Heart left ventricle (tissue), 16 donors: ENCODE measurements at regions not wholly inside any gene's neighbourhood (a gene's known extent, or its start where the extent isn't known, plus 50 kb on each side); places are given as distances from the start of the nearest gene placed in this dataset.

ENCODE experiments used
- ATAC-seq, 4 donors: fragments of 200-7000 bp; cut with Tn5 transposase; one replicate each; pipeline ENCODE4 v1.9.1; 2020 to 2022; ENCODE audit warnings: moderate library complexity in 4 of 4, mild to moderate bottlenecking in 3 of 4, moderate number of reproducible peaks in 1 of 4
- DNase-seq, 5 donors: peaks; one replicate each; pipeline ENCODE4 v3.0.0-alpha.2; 2020
- H3K27ac ChIP-seq, 12 donors: fragments of 200-600 bp; sonication (generic) in 4 of 12; one replicate each; pipeline versions ENCODE4 v1.5.0 to v1.8.0; 2016 to 2022; ENCODE audit warnings: mild to moderate bottlenecking in 2 of 12
- H3K27me3 ChIP-seq, 9 donors: fragments of 200-600 bp; sonication (generic) in 2 of 9; one replicate each; pipeline versions ENCODE4 v1.5.1 to v1.8.0; 2016 to 2022; ENCODE audit warnings: mild to moderate bottlenecking in 3 of 9
- H3K36me3 ChIP-seq, 9 donors: fragments of 200-600 bp; sonication (generic) in 2 of 9; one replicate each; pipeline versions ENCODE4 v1.5.0 to v1.8.0; 2018 to 2022; ENCODE audit warnings: mild to moderate bottlenecking in 2 of 9
- H3K4me1 ChIP-seq, 12 donors: fragments of 200-600 bp; sonication (generic) in 4 of 12; one replicate each; pipeline versions ENCODE4 v1.5.0 to v1.8.0; 2016 to 2022; ENCODE audit warnings: mild to moderate bottlenecking in 3 of 12
- H3K4me3 ChIP-seq, 12 donors: fragments of 200-600 bp; sonication (generic) in 4 of 12; one replicate each; pipeline versions ENCODE4 v1.5.0 to v1.8.0; 2017 to 2022; ENCODE audit warnings: mild to moderate bottlenecking in 9 of 12, moderate library complexity in 4 of 12
- H3K9me3 ChIP-seq, 12 donors: fragments of 200-600 bp; sonication (generic) in 4 of 12; one replicate each; pipeline versions ENCODE4 v1.5.0 to v1.8.0; 2016 to 2022; ENCODE audit warnings: mild to moderate bottlenecking in 1 of 12
- CTCF ChIP-seq, 12 donors: fragments of 200-600 bp; sonication (generic) in 4 of 12; IDR thresholded peaks; one replicate each; pipeline versions ENCODE4 v1.5.0 to v1.8.0; 2018 to 2022; ENCODE audit warnings: antibody characterized with exemption in 12 of 12, mild to moderate bottlenecking in 5 of 12
- POLR2A ChIP-seq, 2 donors: fragments of 450-650 bp; IDR thresholded peaks; one replicate each; pipeline ENCODE4 v1.6.1; 2017; ENCODE audit warnings: antibody characterized with exemption in 2 of 2, mild to moderate bottlenecking in 2 of 2, moderate library complexity in 2 of 2
- whole genome bisulfite sequencing, 4 donors: extraction: QIAGEN DNeasy Blood & Tissue Kit in 2 of 4; methylation state at CpG; one replicate each; pipeline versions ENCODE4 v1.1.5 to v1.1.7; 2013 to 2018; 5-methylcytosine and 5-hydroxymethylcytosine counted together
- intact Hi-C, 10 donors: fragments of 100-400 bp; cut with DNase I; formaldehyde crosslinking; loops; one replicate each; pipeline versions ENCODE4 v1.11.1 to v1.14.2; 2022
- donor health status: ischemic (EF 13 %, LVEDD 7.1; RV severe dilation, severe dysfunction).
- donor health status: healthy with polysubstance abuse.
- donor health status: DM: no; HTN: yes; CAD: no.
- donor health status: DM: no; HTN: no; CAD: no.
- donor health status: ischemic (EF 25% LVEDD 6.9; RV normal size, moderate dysfunction).
- donor health status: ischemic (EF 25% LVEDD 5.7; RV mildly dilated, moderate dysfunction).
- donor health status: healthy.
- donor health status: DM: yes; HTN: yes; CAD: no.
- donor health status: ischemic (EF 35%, LVEDD 5.7; RV mildly dilated, moderate dysfunction).
- donor health status: nonischemic (EF 11% LVEDD 7.7; RV severe dilation, severe dysfunction).
- donor health status: DM: yes; HTN: yes; CAD: no.
- donor health status: PGD.
- donor health status: ischemic (EF 29% LVEDD 5.4; RV normal size, mild dysfunction).
- donor health status: nonischemic (EF 23%, LVEDD 6.1; RV moderate dilation, normal function).

GRCh38 chr2:38438883-38439612, 62.0 kb upstream of the ATL2 start:
- peaks cover 0 to 30% (median 8%) of the 10 kb centered on the region in 12 donors for H3K4me1 ChIP-seq
- DNase-seq (no peak), ATAC-seq (no peak)
- intact Hi-C loops: no loop called here
- H3K27me3 ChIP-seq: no peaks in the 10 kb centered on the region
- H3K27ac ChIP-seq: no peak overlapping the region
- H3K9me3 ChIP-seq: no peaks in the 10 kb centered on the region
- no peak for TF ChIP-seq CTCF (IDR thresholded peaks at IDR 0.05)
- no peak for TF ChIP-seq POLR2A (IDR thresholded peaks at IDR 0.05)
- WGBS, 4 donors: 68 to 80% (median 77%) methylated on average over 2 of the region's 2 CpGs
- no peak overlapping the region for H3K4me3 ChIP-seq
- H3K36me3 ChIP-seq: no peaks in the 10 kb centered on the region

GRCh38 chr2:38438133-38438882, 61.2 kb upstream of the ATL2 start:
- H3K4me1 ChIP-seq: peaks cover 0 to 25% (median 8%) of the 10 kb centered on the region in 12 donors
- no peak overlapping the region for H3K27ac ChIP-seq
- intact Hi-C loops: no loop called here
- no peaks in the 10 kb centered on the region for H3K36me3 ChIP-seq
- DNase-seq (no peak), ATAC-seq (no peak)
- no peaks in the 10 kb centered on the region for H3K27me3 ChIP-seq
- TF ChIP-seq CTCF (IDR thresholded peaks at IDR 0.05) (no peak), POLR2A (IDR thresholded peaks at IDR 0.05) (no peak)
- H3K4me3 ChIP-seq: no peak overlapping the region
- no peaks in the 10 kb centered on the region for H3K9me3 ChIP-seq
- 66 to 78% (median 73%) methylated on average over 2 of the region's 2 CpGs for WGBS, 4 donors

- Histone ChIP-seq H3K4me1 (peaks cover 0 to 14% (median 2%) of the 10 kb centered on the region in 12 donors), H3K9me3 (no peaks in the 10 kb centered on the region), H3K27ac (no peak overlapping the region), H3K27me3 (no peaks in the 10 kb centered on the region), H3K36me3 (no peaks in the 10 kb centered on the region), H3K4me3 (no peak overlapping the region)
- DNase-seq (no peak), ATAC-seq (no peak)
- WGBS, 4 donors: 95 to 100% (median 97%) methylated on average over 2 of the region's 2 CpGs
- intact Hi-C loops: no loop called here
- no peak for TF ChIP-seq CTCF (IDR thresholded peaks at IDR 0.05)
- no peak for TF ChIP-seq POLR2A (IDR thresholded peaks at IDR 0.05)
Observed at GRCh38 chr2:38436227-38436664, 59.2 kb upstream of the ATL2 start.

GRCh38 chr2:38435775-38436174, 58.7 kb upstream of the ATL2 start:
- Histone ChIP-seq H3K27ac (no peak overlapping the region), H3K27me3 (no peaks in the 10 kb centered on the region), H3K9me3 (no peaks in the 10 kb centered on the region), H3K4me3 (no peak overlapping the region), H3K36me3 (no peaks in the 10 kb centered on the region), H3K4me1 (peaks cover 0 to 10% (median 1%) of the 10 kb centered on the region in 12 donors)
- TF ChIP-seq CTCF (IDR thresholded peaks at IDR 0.05) (no peak), POLR2A (IDR thresholded peaks at IDR 0.05) (no peak)
- ATAC-seq (no peak), DNase-seq (no peak)
- intact Hi-C loops: no loop called here
- WGBS, 4 donors: 82 to 100% (median 89%) methylated on average over 2 of the region's 2 CpGs
